Loucy (cell line): ENCODE measurements at regions not wholly inside any gene's neighbourhood (a gene's known extent, or its start where the extent isn't known, plus 50 kb on each side); places are given as distances from the start of the nearest gene placed in this dataset.

Experiments
- EZH2phosphoT487 ChIP-seq: fragments of 200-600 bp; IDR thresholded peaks from 2 replicates; pipeline ENCODE4 v1.6.1; 2018; ENCODE audit warnings: antibody characterized with exemption, mild to moderate bottlenecking, moderate library complexity, borderline replicate concordance
- TF ChIP-seq, protein P1 (sequence below): fragments of 200-600 bp; sonication (generic); conservative IDR thresholded peaks from 2 replicates; pipeline ENCODE4 v1.5.1; 2014; ENCODE audit warnings: mild to moderate bottlenecking, antibody characterized with exemption, low read length

DNA sequence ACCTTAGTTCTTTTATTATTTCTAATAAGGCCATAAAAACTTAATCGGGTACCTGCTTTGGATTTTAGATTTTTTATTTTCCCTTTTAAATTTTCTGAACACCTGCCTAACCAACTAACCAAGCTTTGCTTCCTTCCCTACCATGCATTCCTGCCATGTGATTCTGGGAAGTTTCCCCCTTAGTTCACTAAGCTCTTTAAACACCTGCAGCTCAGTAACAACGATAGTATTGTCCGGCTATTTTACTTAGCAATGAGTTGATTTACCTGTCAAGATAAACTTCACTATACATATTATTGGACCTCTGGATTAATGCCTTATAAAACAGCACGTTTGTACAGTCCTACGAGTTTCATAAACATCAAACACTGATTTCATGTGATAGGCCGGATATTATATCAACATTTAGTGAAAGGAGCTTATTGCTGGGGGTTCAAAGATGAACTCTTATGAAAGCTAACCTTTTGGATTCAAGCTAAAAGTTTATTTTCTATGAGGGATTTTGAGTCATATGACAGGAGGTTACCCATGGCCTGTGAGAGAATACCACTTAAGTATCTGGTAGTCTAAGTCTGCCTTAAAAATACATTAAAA lies 81.0 kb upstream of the STARD13 start:
- TF ChIP-seq, protein P1, sequence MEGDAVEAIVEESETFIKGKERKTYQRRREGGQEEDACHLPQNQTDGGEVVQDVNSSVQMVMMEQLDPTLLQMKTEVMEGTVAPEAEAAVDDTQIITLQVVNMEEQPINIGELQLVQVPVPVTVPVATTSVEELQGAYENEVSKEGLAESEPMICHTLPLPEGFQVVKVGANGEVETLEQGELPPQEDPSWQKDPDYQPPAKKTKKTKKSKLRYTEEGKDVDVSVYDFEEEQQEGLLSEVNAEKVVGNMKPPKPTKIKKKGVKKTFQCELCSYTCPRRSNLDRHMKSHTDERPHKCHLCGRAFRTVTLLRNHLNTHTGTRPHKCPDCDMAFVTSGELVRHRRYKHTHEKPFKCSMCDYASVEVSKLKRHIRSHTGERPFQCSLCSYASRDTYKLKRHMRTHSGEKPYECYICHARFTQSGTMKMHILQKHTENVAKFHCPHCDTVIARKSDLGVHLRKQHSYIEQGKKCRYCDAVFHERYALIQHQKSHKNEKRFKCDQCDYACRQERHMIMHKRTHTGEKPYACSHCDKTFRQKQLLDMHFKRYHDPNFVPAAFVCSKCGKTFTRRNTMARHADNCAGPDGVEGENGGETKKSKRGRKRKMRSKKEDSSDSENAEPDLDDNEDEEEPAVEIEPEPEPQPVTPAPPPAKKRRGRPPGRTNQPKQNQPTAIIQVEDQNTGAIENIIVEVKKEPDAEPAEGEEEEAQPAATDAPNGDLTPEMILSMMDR, result no peak
- no peak for TF ChIP-seq EZH2phosphoT487
